NOMO-1 treated with DMSO at 0.1 percent for 48 hours (cell line): ENCODE measurements at regions not wholly inside any gene's neighbourhood (a gene's known extent, or its start where the extent isn't known, plus 50 kb on each side); places are given as distances from the start of the nearest gene placed in this dataset.
"Not testable (repeated sequence)": the region's sequence is repeated elsewhere in the genome, so short reads cannot be mapped to it uniquely, and the experiment has no call there.

Source experiments
- DNase-seq: peaks from one replicate; lab custom pipeline; 2025; ENCODE audit not compliant: unreplicated experiment; lab: John Stamatoyannopoulos, UW

- no peak for DNase-seq
Measured at GRCh38 chr14:82766123-82766522, 1232.5 kb upstream of the SEL1L start.

GRCh38 chr14:82766996-82767395 is 1233.3 kb upstream of the SEL1L start:
- DNase-seq: no peak

GRCh38 chr14:82776958-82777357 is 1243.3 kb upstream of the SEL1L start:
- DNase-seq: no peak

GRCh38 chr14:82778008-82778590 is 1244.4 kb upstream of the SEL1L start:
- no peak for DNase-seq

GRCh38 chr14:82778601-82779000 is 1244.9 kb upstream of the SEL1L start:
- DNase-seq: no peak

- DNase-seq: no peak
Measured at GRCh38 chr14:82779301-82779700, 1245.6 kb upstream of the SEL1L start.

GRCh38 chr14:82785756-82786482 is 1252.3 kb upstream of the SEL1L start:
- DNase-seq: no peak

GRCh38 chr14:82786483-82786880 is 1252.8 kb upstream of the SEL1L start:
- DNase-seq: no peak

GRCh38 chr14:82796086-82796485 is 1262.4 kb upstream of the SEL1L start:
- no peak for DNase-seq

GRCh38 chr14:82798276-82798675 is 1264.6 kb upstream of the SEL1L start:
- no peak for DNase-seq

- DNase-seq: no peak
Measured at GRCh38 chr14:82805892-82806825, 1272.5 kb upstream of the SEL1L start.

GRCh38 chr14:82811246-82811645 is 1277.6 kb upstream of the SEL1L start:
- no peak for DNase-seq

GRCh38 chr14:82814339-82814738 is 1280.7 kb upstream of the SEL1L start:
- DNase-seq: not testable (repeated sequence)

- no peak for DNase-seq
Measured at GRCh38 chr14:82830596-82830995, 1296.9 kb upstream of the SEL1L start.

- DNase-seq: no peak
Measured at GRCh38 chr14:82836256-82836950, 1302.8 kb upstream of the SEL1L start.

- DNase-seq: peak; percentile 2
Measured at GRCh38 chr14:82837611-82838140, 1304.0 kb upstream of the SEL1L start.

- no peak for DNase-seq
Measured at GRCh38 chr14:82850576-82850975, 1316.9 kb upstream of the SEL1L start.

- DNase-seq: no peak
Measured at GRCh38 chr14:82854131-82854530, 1320.5 kb upstream of the SEL1L start.

- no peak for DNase-seq
Measured at GRCh38 chr14:82854901-82855300, 1321.2 kb upstream of the SEL1L start.

- peak; percentile 35 for DNase-seq
Measured at GRCh38 chr14:82855912-82856391, 1322.3 kb upstream of the SEL1L start.

GRCh38 chr14:82861313-82861712 is 1327.7 kb upstream of the SEL1L start:
- no peak for DNase-seq
